Kidney glomerular epithelial cell (primary cell): ENCODE measurements at regions not wholly inside any gene's neighbourhood (a gene's known extent, or its start where the extent isn't known, plus 50 kb on each side); places are given as distances from the start of the nearest gene placed in this dataset.
"Not testable (repeated sequence)": the region's sequence is repeated elsewhere in the genome, so short reads cannot be mapped to it uniquely, and the experiment has no call there.

Experiments
- DNase-seq: peaks from one replicate; lab custom pipeline; 2025; lab: John Stamatoyannopoulos, UW

DNA sequence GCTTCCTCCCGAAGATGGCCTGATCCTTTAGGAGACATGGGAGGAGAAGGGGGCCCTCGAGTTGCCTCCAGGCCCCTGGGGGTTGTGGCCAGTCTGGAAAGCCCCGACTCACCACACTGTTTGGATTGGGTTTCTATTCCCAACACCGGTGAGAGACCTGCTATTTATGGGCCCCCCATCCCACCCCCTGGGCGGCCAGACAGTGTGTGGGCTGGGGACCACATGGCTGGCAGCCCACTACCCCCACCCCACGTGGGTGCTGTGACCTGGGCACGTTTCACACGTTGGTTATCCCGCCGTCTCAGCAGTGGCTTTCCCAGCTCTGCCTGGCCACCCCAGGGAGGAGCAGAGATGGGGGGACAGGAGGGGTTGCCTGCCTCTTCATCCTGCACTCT lies 116.1 kb downstream of the VEGFA start:
- no peak for DNase-seq

DNA sequence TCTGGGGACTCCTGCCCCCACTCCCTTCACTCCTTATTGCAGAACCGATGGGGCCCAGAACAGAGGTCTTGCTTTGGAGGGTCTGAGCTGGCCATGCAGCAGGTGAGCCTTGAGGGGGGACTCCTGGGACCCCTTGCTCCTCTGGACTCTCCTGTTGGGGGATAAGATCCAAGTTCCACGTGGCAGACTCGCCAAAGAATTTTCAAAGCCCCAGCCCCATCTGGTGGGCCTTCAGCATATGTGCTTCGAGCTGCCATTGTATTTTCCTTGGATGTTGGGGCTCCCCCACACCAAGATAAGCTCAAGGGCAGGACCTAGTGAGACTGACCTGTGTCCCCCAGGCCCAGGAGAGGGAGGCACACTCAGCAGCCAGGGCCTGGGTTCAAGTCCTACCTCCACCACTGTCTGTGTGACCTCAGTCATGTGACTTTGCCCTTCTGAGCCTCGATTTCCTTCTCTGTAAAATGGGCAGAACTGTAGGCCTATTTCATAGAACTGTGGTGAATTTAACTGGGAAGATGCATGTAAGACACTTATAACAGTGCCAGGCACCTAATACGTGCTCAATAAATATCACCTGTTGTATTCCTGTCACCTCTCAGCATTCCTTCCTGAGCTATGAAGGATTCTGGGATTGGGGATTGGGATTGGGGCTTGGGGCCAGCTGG lies 115.5 kb downstream of the VEGFA start:
- DNase-seq, result no peak

- no peak for DNase-seq
Observed at GRCh38 chr6:43884652-43885022, 114.6 kb downstream of the VEGFA start.

GRCh38 chr6:43883847-43884651 lies 114.0 kb downstream of the VEGFA start:
- DNase-seq, result no peak

DNA sequence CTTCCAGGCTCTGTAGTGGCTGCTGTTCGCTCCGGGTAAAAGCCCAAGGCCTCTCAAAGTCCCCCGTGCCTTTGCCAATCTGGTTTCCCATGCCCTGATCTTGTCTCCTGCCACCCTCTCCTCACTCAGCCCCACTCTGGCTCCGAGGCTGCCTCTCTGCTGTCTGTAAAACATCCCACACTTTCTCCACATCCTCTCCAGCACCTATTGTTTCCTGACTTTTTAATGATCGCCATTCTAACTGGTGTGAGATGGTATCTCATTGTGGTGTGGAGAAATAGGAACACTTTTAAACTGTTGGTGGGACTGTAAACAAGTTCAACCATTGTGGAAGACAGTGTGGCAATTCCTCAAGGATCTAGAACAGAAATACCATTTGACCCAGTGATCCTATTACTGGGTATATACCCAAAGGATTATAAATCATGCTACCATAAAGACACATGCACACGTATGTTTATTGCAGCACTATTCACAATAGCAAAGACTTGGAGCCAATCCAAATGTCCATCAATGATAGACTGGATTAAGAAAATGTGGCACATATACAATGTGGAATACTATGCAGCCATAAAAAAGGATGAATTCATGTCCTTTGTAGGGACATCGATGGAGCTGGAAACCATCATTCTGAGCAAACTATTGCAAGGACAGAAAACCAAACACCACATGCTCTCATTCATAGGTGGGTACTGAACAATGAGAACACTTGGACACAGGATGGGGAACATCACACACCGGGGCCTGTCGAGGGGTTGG lies 112.9 kb downstream of the VEGFA start:
- not testable (repeated sequence) for DNase-seq

DNA sequence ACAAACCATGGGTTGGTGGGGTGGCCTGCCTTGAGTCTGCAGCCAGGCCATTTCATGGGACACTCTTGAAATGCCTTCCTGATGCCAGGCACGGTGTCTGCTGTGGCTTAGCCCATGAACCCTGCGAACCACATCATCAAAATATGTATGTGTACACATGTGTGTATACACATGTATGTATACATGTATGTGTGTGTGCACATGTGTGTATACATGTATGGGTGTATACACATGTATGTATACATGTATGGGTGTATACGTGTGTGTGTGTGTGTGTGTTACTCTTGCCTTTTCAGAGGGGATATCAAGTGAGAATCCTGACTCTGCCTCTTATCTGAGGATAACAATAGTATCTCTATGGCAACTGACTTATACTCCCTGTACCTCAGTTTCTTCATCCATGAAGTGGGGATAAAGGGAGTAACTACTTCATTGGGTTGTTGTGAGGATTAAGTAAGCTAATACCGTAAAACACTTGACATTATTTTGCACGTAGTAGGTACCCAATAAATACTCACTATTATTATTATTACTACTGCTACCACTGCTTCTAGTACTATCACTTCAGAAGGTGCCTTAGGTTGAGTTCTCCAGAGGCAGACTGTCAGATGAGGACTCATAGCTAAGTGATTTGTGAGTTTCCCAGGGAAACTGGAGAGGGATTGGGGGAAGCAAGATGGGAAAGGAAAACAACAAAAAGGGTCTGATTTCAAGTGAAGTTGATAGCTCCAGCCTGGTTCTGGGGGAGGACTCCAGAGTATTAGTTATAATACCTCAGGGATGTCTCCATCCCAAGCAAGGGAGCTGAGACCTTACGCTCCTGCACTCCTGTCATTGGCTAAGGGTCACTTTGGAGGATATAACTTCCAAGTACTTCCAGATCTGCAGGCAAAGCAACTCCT lies 110.5 kb downstream of the VEGFA start:
- DNase-seq, result no peak

GRCh38 chr6:43879722-43880121 lies 109.7 kb downstream of the VEGFA start:
- DNase-seq, result no peak

DNA sequence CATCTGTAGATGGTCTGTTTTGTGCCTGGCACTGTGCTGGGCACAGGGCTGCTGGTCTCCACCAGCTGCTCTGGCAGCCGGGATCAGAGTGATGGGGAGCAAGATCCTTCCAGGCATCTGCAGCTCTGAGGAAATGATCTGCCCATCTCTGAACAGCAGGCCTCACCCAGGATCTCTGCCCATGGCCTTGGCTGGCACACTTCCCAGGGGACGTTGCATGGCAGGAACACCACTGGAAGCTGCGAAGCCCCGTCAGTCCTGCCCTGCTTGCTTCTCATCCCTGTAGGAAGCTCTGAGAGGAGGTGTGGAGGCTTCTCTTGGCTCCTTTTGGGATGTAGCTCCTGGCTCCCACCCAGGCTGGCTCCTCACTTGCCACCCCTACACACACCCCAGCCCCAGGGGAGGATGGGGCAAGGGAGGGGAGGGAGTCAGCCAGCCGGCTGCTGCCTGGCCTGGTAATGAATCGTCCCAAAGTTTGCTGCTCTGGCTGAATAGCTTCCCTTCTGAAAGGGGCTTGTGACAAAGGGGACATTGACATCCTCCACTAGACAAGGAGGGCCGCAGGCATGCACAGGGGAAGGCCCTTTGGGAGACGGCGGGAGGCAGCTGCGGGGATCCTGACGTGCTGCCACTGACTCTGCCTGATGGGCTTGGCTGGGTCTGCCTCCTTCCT lies 108.9 kb downstream of the VEGFA start:
- no peak for DNase-seq

GRCh38 chr6:43878127-43878634 lies 108.2 kb downstream of the VEGFA start:
- no peak for DNase-seq

GRCh38 chr6:43877463-43878126 lies 107.6 kb downstream of the VEGFA start:
- no peak for DNase-seq

DNA sequence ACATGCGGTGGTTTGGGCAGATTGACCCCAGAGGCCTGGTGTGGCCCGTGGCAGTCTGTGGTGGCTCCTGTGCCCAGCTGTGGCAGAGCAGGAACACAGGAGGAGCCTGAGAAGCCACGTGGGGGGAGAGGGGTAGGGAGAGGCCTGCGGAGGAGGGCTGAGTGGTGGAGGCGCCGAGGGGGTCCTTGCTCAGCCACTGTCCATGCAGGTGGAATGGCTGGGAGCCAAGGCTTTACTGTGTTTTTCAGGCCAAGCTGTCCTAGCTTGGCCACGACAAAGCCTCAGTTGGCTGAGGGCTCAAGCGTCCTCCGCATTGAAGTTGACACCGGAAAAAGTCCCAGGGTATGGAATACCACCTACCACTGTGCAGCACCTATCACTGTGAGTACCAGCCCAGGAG lies 107.0 kb downstream of the VEGFA start:
- no peak for DNase-seq

DNA sequence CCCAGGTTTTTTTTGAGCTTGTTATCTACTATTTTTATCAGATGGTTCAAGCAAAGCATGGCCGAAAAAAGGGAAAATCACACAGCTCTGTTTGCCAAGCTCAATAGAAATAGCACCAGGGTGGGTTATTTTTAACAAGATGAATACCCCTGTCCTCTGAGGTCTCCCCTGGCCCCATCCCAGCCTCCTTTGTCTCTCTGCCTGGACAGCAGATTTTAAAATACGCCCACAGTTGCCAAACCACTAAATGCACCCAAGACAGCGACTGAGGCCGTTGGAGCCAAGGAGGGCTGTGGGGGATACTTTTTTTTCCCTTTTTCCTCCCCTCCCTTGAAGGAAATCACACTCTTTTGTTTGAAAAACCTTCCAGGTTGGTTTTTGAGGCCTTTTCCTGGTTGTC lies 106.6 kb downstream of the VEGFA start:
- DNase-seq, result no peak

DNA sequence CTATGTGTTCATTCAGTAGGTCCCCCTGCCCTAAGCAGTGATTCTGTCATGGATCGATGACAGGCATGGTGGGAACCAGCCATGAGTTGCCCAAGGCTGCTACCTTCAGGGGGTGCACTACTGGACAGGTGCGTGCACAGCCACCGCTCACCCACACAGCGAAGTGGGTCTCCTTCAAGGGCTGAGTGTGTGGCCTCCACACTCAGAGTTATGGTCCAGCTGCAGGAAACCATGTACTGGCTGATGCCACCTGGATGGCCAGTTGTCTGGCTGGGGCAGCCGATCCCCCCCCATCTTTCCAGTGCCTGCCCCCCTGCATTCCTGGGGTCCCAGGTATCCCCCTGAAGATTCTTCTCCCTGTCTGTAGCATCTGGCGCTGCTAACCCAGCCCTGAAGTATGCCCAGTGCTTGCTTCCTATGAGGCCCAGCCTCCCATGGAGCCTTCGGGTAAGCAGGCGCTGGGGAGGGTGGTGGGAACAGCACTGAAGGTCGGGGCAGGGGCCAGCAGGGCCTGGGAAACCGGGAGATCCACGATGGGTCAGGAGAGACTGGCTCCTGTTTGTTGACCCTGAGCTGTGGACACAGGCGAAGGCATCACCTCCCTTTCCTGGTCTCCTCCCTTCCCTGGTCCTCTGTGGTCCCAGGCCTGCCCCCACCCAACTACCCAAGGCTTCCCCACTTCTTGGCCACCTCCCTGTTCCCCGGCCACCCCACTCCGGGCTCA lies 106.0 kb downstream of the VEGFA start:
- DNase-seq, result no peak

DNA sequence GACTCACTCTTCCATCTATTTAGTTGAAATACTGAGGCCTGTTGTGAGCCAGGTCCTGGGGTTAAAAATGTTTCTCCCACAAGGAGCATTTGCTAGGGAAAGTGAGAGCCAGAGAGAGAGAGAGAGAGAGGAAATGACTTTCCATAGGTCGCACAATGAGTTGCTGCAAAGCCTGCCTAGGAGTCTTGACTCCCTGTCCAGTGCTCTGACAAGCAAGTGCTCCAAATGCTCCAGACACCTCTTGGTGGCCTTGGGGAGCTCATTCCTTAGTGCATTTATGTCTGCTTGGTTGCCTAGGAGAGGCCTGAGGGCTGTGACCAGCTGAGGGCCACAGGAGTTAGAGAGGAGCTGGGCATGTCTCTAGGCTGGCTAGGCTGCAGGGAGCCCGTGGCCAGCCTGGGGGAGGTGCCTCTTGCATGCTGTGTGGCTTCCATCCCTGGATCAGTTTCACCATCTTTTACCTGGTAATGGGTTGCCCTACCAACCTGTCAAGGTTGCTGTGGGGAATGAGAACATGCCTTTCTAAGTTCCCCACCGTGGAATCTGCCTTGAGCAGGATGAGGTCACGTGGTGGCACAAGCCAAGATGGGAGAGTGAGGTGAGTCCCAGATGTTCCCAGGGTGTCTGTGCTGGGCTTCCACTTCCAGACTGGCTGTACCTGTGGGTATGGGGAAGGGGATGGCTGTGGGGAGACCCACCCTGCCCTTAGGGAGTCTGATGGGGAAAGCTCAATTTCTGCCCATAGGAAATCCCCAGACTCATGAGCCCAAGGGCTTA lies 105.0 kb downstream of the VEGFA start:
- no peak for DNase-seq

- DNase-seq, result no peak
Observed at GRCh38 chr6:43873806-43874714, 104.0 kb downstream of the VEGFA start.

- no peak for DNase-seq
Observed at GRCh38 chr6:43871933-43872332, 101.9 kb downstream of the VEGFA start.

DNA sequence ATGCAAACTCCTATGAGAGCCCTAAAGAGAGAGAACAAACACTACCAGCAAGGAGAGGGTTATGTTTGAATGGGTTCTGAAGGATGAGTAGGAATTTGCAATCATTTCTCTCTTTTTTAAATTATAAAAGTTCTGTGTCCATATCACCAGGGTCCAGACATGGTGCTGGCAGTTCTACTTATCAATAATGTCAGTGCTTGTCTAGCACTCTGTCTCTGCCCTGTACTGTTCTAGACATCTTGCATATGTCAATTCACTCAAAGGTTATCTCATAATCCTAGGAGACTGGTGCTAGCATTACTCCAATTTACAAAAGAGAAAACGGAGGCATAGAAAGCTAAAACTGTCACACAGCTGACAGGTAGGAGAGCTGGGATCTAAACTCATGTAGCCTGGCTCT lies 101.3 kb downstream of the VEGFA start:
- no peak for DNase-seq

DNA sequence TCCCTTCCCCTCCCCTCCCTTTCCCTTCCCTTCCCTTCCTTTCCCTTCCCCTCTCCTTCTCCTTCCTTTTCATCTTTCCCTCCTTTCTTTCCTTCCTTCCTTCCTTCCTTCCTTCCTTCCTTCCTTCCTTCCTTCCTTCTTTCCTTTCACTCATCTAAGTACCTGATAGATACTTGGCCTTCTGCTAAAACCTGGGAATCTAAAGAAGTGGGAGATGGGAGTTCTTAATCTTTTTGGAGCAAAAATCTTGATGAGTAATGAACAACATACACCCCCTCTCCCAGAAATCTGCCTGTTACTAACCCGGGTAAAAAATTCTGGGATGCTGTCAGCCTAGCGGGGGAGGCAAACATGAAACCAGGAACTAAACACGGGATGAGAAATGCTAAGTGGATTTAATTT lies 100.7 kb downstream of the VEGFA start:
- DNase-seq, result no peak
